GM19238 (cell line): ENCODE measurements at regions not wholly inside any gene's neighbourhood (a gene's known extent, or its start where the extent isn't known, plus 50 kb on each side); places are given as distances from the start of the nearest gene placed in this dataset.

Experiments used
- DNase-seq: peaks from one replicate; pipeline ENCODE4 v3.0.0; 2011; ENCODE audit warnings: low spot score; ENCODE audit not compliant: insufficient read length

GRCh38 chr17:5819396-5819795, 235.1 kb upstream of the NLRP1 start:
- DNase-seq: no peak

- DNase-seq: no peak
Observed at GRCh38 chr17:5819921-5820685, 235.8 kb upstream of the NLRP1 start.

- no peak for DNase-seq
Observed at GRCh38 chr17:5820721-5821456, 236.6 kb upstream of the NLRP1 start.

GRCh38 chr17:5821803-5822202, 237.5 kb upstream of the NLRP1 start:
- DNase-seq: no peak

GRCh38 chr17:5822281-5823060, 238.2 kb upstream of the NLRP1 start:
- DNase-seq: no peak

GRCh38 chr17:5823219-5823618, 238.9 kb upstream of the NLRP1 start:
- no peak for DNase-seq

GRCh38 chr17:5825717-5826330, 241.5 kb upstream of the NLRP1 start:
- no peak for DNase-seq

- no peak for DNase-seq
Observed at GRCh38 chr17:5826384-5826783, 242.1 kb upstream of the NLRP1 start.

- DNase-seq: no peak
Observed at GRCh38 chr17:5830921-5831320, 239.3 kb upstream of the WSCD1 start.

GRCh38 chr17:5832886-5833285, 237.3 kb upstream of the WSCD1 start:
- no peak for DNase-seq

- DNase-seq: no peak
Observed at GRCh38 chr17:5837055-5837491, 233.1 kb upstream of the WSCD1 start.

- DNase-seq: no peak
Observed at GRCh38 chr17:5838661-5839300, 231.4 kb upstream of the WSCD1 start.

- DNase-seq: no peak
Observed at GRCh38 chr17:5840811-5841446, 229.2 kb upstream of the WSCD1 start.

GRCh38 chr17:5841862-5842261, 228.3 kb upstream of the WSCD1 start:
- DNase-seq: no peak

GRCh38 chr17:5843366-5844026, 226.7 kb upstream of the WSCD1 start:
- no peak for DNase-seq

GRCh38 chr17:5846001-5846400, 224.2 kb upstream of the WSCD1 start:
- no peak for DNase-seq

- DNase-seq: no peak
Observed at GRCh38 chr17:5854871-5855554, 215.2 kb upstream of the WSCD1 start.

GRCh38 chr17:5861246-5861645, 208.9 kb upstream of the WSCD1 start:
- no peak for DNase-seq

GRCh38 chr17:5861854-5862253, 208.3 kb upstream of the WSCD1 start:
- DNase-seq: no peak

GRCh38 chr17:5862395-5862794, 207.8 kb upstream of the WSCD1 start:
- no peak for DNase-seq
